HG02981 (cell line): ENCODE measurements at regions not wholly inside any gene's neighbourhood (a gene's known extent, or its start where the extent isn't known, plus 50 kb on each side); places are given as distances from the start of the nearest gene placed in this dataset.

Experiments used
- ATAC-seq: cut with Tn5 transposase; IDR thresholded peaks from one replicate; pipeline ENCODE4 v1.9.1; 2021; ENCODE audit warnings: mild to moderate bottlenecking, moderate library complexity; ENCODE audit not compliant: unreplicated experiment

- ATAC-seq = peak; percentile 84
Measured at GRCh38 chr6:20023549-20024315, 186.6 kb downstream of the ID4 start.

GRCh38 chr6:20024316-20024673 lies 187.1 kb downstream of the ID4 start:
- ATAC-seq = peak; percentile 12

GRCh38 chr6:20024978-20025377 lies 187.3 kb downstream of the MBOAT1 start:
- ATAC-seq = no peak

- no peak for ATAC-seq
Measured at GRCh38 chr6:20025681-20026080, 186.6 kb downstream of the MBOAT1 start.

- no peak for ATAC-seq
Measured at GRCh38 chr6:20028143-20028542, 184.1 kb downstream of the MBOAT1 start.

- ATAC-seq = no peak
Measured at GRCh38 chr6:20028562-20028961, 183.7 kb downstream of the MBOAT1 start.

- ATAC-seq = no peak
Measured at GRCh38 chr6:20029979-20030378, 182.3 kb downstream of the MBOAT1 start.

- no peak for ATAC-seq
Measured at GRCh38 chr6:20031342-20031741, 180.9 kb downstream of the MBOAT1 start.

GRCh38 chr6:20033697-20034407 lies 178.4 kb downstream of the MBOAT1 start:
- no peak for ATAC-seq

- ATAC-seq = no peak
Measured at GRCh38 chr6:20034408-20034769, 177.9 kb downstream of the MBOAT1 start.

- no peak for ATAC-seq
Measured at GRCh38 chr6:20036141-20036677, 176.1 kb downstream of the MBOAT1 start.

- no peak for ATAC-seq
Measured at GRCh38 chr6:20038410-20039204, 173.7 kb downstream of the MBOAT1 start.

- ATAC-seq = no peak
Measured at GRCh38 chr6:20044883-20045282, 167.4 kb downstream of the MBOAT1 start.
